Liver (tissue), 3 donors: ENCODE measurements at regions not wholly inside any gene's neighbourhood (a gene's known extent, or its start where the extent isn't known, plus 50 kb on each side); places are given as distances from the start of the nearest gene placed in this dataset.

Experiments
- CTCF ChIP-seq: fragments of 150-350 bp; IDR thresholded peaks from 2 replicates; pipeline ENCODE4 v1.5.1; 2017; ENCODE audit warnings: improper control_type of control experiment, low read depth, low read length; ENCODE audit not compliant: missing input control
- EGR1 ChIP-seq, 2 donors: IDR thresholded peaks; 2 replicates each; pipeline ENCODE4 v1.6.1; 2016 to 2018; ENCODE audit warnings: antibody characterized with exemption in 2 of 2, low read depth in 2 of 2
- FOXA1 ChIP-seq: IDR thresholded peaks from 2 replicates; pipeline ENCODE4 v1.6.1; 2016; ENCODE audit warnings: antibody characterized with exemption
- HNF4A ChIP-seq, 2 donors: conservative IDR thresholded peaks; 2 replicates each; pipeline ENCODE4 v1.6.1; 2016; ENCODE audit warnings: antibody characterized with exemption in 2 of 2, mild to moderate bottlenecking in 2 of 2
- MAX ChIP-seq: IDR thresholded peaks from 2 replicates; pipeline ENCODE4 v1.6.1; 2016; ENCODE audit warnings: antibody characterized with exemption
- RAD21 ChIP-seq, 2 donors: IDR thresholded peaks; 2 replicates each; pipeline ENCODE4 v1.6.1; 2016; ENCODE audit warnings: antibody characterized with exemption in 2 of 2, mild to moderate bottlenecking in 2 of 2
- REST ChIP-seq: IDR thresholded peaks from 2 replicates; pipeline ENCODE4 v1.6.1; 2016; ENCODE audit warnings: antibody characterized with exemption, mild to moderate bottlenecking
- TAF1 ChIP-seq: conservative IDR thresholded peaks from 2 replicates; pipeline ENCODE4 v1.6.1; 2016; ENCODE audit warnings: antibody characterized with exemption, mild to moderate bottlenecking
- YY1 ChIP-seq: IDR thresholded peaks from 2 replicates; pipeline ENCODE4 v1.6.1; 2016; ENCODE audit warnings: antibody characterized with exemption, mild to moderate bottlenecking
- donor health status: healthy.
- donor health status: healthy.

GRCh38 chr3:18207226-18207625, 217.9 kb downstream of the SATB1 start:
- TF ChIP-seq CTCF: no peak
- no peak for TF ChIP-seq EGR1 (IDR thresholded peaks at IDR 0.05; ENCODE audit: low read depth in 2 of 2)
- TF ChIP-seq TAF1: no peak
- no peak for TF ChIP-seq REST
- no peak for TF ChIP-seq YY1
- TF ChIP-seq MAX: no peak
- no peak for TF ChIP-seq HNF4A (conservative IDR thresholded peaks at IDR 0.05)
- no peak for TF ChIP-seq RAD21 (IDR thresholded peaks at IDR 0.05)
- TF ChIP-seq FOXA1: no peak
